CD14-positive monocyte (primary cell): ENCODE measurements at regions not wholly inside any gene's neighbourhood (a gene's known extent, or its start where the extent isn't known, plus 50 kb on each side); places are given as distances from the start of the nearest gene placed in this dataset.

Experiments used
- DNase-seq, 3 donors: peaks; one replicate each; pipeline ENCODE4 v3.0.0-alpha.2; 2011 to 2022
- H2AFZ ChIP-seq: 2 replicates; pipeline ENCODE4 v1.6.0; 2012; ENCODE audit warnings: mild to moderate bottlenecking, low read depth, low read length, inconsistent platforms; ENCODE audit not compliant: insufficient read depth, poor library complexity, severe bottlenecking
- H3K27ac ChIP-seq, 2 donors: 1 replicate in 1 of 2; 2 replicates in 1 of 2; pipeline ENCODE4 v1.5.1; 2012 to 2013; ENCODE audit warnings: low read length in 2 of 2, control low read depth in 1 of 2, inconsistent platforms in 1 of 2, low read depth in 1 of 2, mild to moderate bottlenecking in 1 of 2
- H3K27me3 ChIP-seq, 2 donors: one replicate each; pipeline versions ENCODE4 v1.6.0 to v1.6.1; 2011 to 2013; ENCODE audit warnings: low read length in 2 of 2; ENCODE audit not compliant: control insufficient read depth in 2 of 2, insufficient read depth in 2 of 2
- H3K36me3 ChIP-seq, 2 donors: replicated peaks in 1 of 2; 1 replicate in 1 of 2; 2 replicates in 1 of 2; pipeline versions ENCODE4 v1.5.1 to v1.6.1; 2012 to 2013; ENCODE audit warnings: low read length in 2 of 2, control low read depth in 1 of 2, inconsistent platforms in 1 of 2, mild to moderate bottlenecking in 1 of 2; ENCODE audit not compliant: insufficient read depth in 2 of 2, control insufficient read depth in 1 of 2
- H3K4me1 ChIP-seq, 2 donors: 1 replicate in 1 of 2; 2 replicates in 1 of 2; pipeline versions ENCODE4 v1.5.1 to v1.6.1; 2012 to 2013; ENCODE audit warnings: low read length in 2 of 2, control low read depth in 1 of 2, inconsistent platforms in 1 of 2, mild to moderate bottlenecking in 1 of 2, moderate library complexity in 1 of 2; ENCODE audit not compliant: insufficient read depth in 2 of 2, control insufficient read depth in 1 of 2
- H3K4me2 ChIP-seq: replicated peaks from 2 replicates; pipeline ENCODE3; 2012; ENCODE audit warnings: low read length, moderate library complexity, mild to moderate bottlenecking; ENCODE audit not compliant: poor library complexity, severe bottlenecking; ENCODE audit errors: extremely low read depth
- H3K4me3 ChIP-seq, 3 experiments: fragments of 200-600 bp in 1 of 3; sonication (generic) in 1 of 3; replicated peaks in 1 of 3; 1 replicate in 2 of 3; 2 replicates in 1 of 3; pipeline ENCODE4 v1.5.1; 2011 to 2013; ENCODE audit warnings: low read length in 3 of 3, mild to moderate bottlenecking in 3 of 3, control low read depth in 2 of 3, low read depth in 2 of 3, inconsistent platforms in 1 of 3, moderate library complexity in 1 of 3
- H3K79me2 ChIP-seq: 2 replicates; pipeline ENCODE4 v1.6.0; 2012; ENCODE audit warnings: mild to moderate bottlenecking, control low read depth, inconsistent platforms, low read length, moderate library complexity; ENCODE audit not compliant: insufficient read depth
- H3K9ac ChIP-seq: 2 replicates; pipeline ENCODE4 v1.6.0; 2017; ENCODE audit warnings: low read length, mild to moderate bottlenecking; ENCODE audit not compliant: insufficient read depth, poor library complexity, severe bottlenecking
- H3K9me3 ChIP-seq, 2 donors: replicated peaks in 1 of 2; 1 replicate in 1 of 2; 2 replicates in 1 of 2; pipeline versions ENCODE4 v1.5.1 to v1.6.1; 2012 to 2013; ENCODE audit warnings: low read length in 2 of 2, control low read depth in 1 of 2; ENCODE audit not compliant: control insufficient read depth in 1 of 2, insufficient read depth in 1 of 2
- H4K20me1 ChIP-seq: 2 replicates; pipeline ENCODE4 v1.6.0; 2012; ENCODE audit warnings: mild to moderate bottlenecking, low read length, control low read depth, moderate library complexity; ENCODE audit not compliant: insufficient read depth
- H3K27ac Mint-ChIP-seq, 7 donors: one replicate each; pipeline ENCODE4 v1.8.0; 2020; ENCODE audit warnings: mild to moderate bottlenecking in 7 of 7, mixed read lengths in 7 of 7, moderate library complexity in 6 of 7, inconsistent platforms in 2 of 7
- H3K27me3 Mint-ChIP-seq, 3 donors: one replicate each; pipeline ENCODE4 v1.8.0; 2021 to 2022; ENCODE audit warnings: low read depth in 3 of 3, mild to moderate bottlenecking in 3 of 3, mixed read lengths in 3 of 3, moderate library complexity in 3 of 3, inconsistent platforms in 1 of 3
- H3K36me3 Mint-ChIP-seq, 2 donors: one replicate each; pipeline ENCODE4 v1.8.0; 2020; ENCODE audit warnings: mixed read lengths in 2 of 2, inconsistent platforms in 1 of 2, mild to moderate bottlenecking in 1 of 2
- H3K4me1 Mint-ChIP-seq: one replicate; pipeline ENCODE4 v1.8.0; 2020; ENCODE audit warnings: mild to moderate bottlenecking, mixed read lengths
- H3K4me3 Mint-ChIP-seq, 2 donors: one replicate each; pipeline ENCODE4 v1.8.0; 2020; ENCODE audit warnings: mild to moderate bottlenecking in 2 of 2, mixed read lengths in 2 of 2, moderate library complexity in 1 of 2
- H3K9me3 Mint-ChIP-seq, 7 donors: one replicate each; pipeline ENCODE4 v1.8.0; 2020 to 2022; ENCODE audit warnings: mixed read lengths in 7 of 7, mild to moderate bottlenecking in 6 of 7, moderate library complexity in 6 of 7, inconsistent platforms in 2 of 7
- WGBS: methylation state at CpG from one replicate; pipeline ENCODE4 v1.1.5; 2013; ENCODE audit warnings: missing lambda C conversion rate; ENCODE audit not compliant: insufficient coverage; 5-methylcytosine and 5-hydroxymethylcytosine counted together
- intact Hi-C, 2 donors: fragments of 100-400 bp; cut with micrococcal nuclease; formaldehyde crosslinking; loops; one replicate each; pipeline versions ENCODE4 v1.15.0 to v1.15.1; 2023
- TF ChIP-seq, protein P1 (sequence below): fragments of 200-600 bp; IDR thresholded peaks from one replicate; pipeline ENCODE4 v1.8.0; 2022; ENCODE audit warnings: antibody characterized with exemption, mild to moderate bottlenecking

GRCh38 chr4:176568238-176568637 is 224.5 kb downstream of the VEGFC start:
- no peak overlapping the region for H2AFZ ChIP-seq
- no peaks in the 10 kb centered on the region for H4K20me1 ChIP-seq
- Mint-ChIP-seq H3K4me3 (no peak overlapping the region), H3K27me3 (no peaks in the 10 kb centered on the region), H3K36me3 (no peaks in the 10 kb centered on the region), H3K27ac (no peak overlapping the region), H3K4me1 (no peaks in the 10 kb centered on the region), H3K9me3 (peaks cover 0 to 3% (median 0%) of the 10 kb centered on the region in 7 donors)
- H3K4me1 ChIP-seq, result no peaks in the 10 kb centered on the region
- no peaks in the 10 kb centered on the region for H3K27me3 ChIP-seq
- no peaks in the 10 kb centered on the region for H3K79me2 ChIP-seq
- no peak overlapping the region for H3K27ac ChIP-seq
- H3K4me2 ChIP-seq, result no peak overlapping the region
- no peak for DNase-seq
- no peak overlapping the region for H3K9ac ChIP-seq
- no peaks in the 10 kb centered on the region for H3K36me3 ChIP-seq
- no peak overlapping the region for H3K4me3 ChIP-seq
- intact Hi-C loops, result no loop called here
- TF ChIP-seq, protein P1, sequence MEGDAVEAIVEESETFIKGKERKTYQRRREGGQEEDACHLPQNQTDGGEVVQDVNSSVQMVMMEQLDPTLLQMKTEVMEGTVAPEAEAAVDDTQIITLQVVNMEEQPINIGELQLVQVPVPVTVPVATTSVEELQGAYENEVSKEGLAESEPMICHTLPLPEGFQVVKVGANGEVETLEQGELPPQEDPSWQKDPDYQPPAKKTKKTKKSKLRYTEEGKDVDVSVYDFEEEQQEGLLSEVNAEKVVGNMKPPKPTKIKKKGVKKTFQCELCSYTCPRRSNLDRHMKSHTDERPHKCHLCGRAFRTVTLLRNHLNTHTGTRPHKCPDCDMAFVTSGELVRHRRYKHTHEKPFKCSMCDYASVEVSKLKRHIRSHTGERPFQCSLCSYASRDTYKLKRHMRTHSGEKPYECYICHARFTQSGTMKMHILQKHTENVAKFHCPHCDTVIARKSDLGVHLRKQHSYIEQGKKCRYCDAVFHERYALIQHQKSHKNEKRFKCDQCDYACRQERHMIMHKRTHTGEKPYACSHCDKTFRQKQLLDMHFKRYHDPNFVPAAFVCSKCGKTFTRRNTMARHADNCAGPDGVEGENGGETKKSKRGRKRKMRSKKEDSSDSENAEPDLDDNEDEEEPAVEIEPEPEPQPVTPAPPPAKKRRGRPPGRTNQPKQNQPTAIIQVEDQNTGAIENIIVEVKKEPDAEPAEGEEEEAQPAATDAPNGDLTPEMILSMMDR, result no peak
- WGBS, result 94% methylated on average over 3 of the region's 4 CpGs
- no peaks in the 10 kb centered on the region for H3K9me3 ChIP-seq

DNA sequence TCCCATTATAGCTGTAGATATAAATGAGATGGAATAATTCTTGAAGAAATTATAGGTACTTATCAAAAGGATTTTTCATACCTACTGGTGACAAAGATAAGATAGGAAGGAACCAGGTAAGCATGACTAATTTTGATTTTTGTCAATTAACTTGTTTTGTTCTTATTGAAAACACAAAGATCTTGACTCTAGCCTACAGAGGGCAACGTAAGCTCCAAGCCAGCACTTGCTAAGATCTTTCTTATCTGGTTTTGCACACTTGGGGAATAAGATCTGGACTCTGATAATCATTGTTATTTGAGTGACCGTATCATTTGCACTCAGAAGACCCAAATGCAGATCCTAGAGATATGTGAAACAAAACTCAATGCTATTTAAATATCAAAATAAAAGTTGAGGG is 223.4 kb downstream of the VEGFC start:
- Histone ChIP-seq H3K9me3 (no peaks in the 10 kb centered on the region), H3K27ac (no peak overlapping the region), H3K79me2 (no peaks in the 10 kb centered on the region), H3K4me3 (no peak overlapping the region), H3K4me1 (no peaks in the 10 kb centered on the region), H3K9ac (no peak overlapping the region), H3K27me3 (no peaks in the 10 kb centered on the region), H3K4me2 (no peak overlapping the region), H3K36me3 (no peaks in the 10 kb centered on the region), H2AFZ (no peak overlapping the region), H4K20me1 (no peaks in the 10 kb centered on the region)
- H3K27ac Mint-ChIP-seq, result no peak overlapping the region
- 0% methylated on average over 1 of the region's 2 CpGs for WGBS
- no peaks in the 10 kb centered on the region for H3K4me1 Mint-ChIP-seq
- intact Hi-C loops, result no loop called here
- H3K9me3 Mint-ChIP-seq, result peaks cover 0 to 4% (median 0%) of the 10 kb centered on the region in 7 donors
- no peak overlapping the region for H3K4me3 Mint-ChIP-seq
- no peaks in the 10 kb centered on the region for H3K27me3 Mint-ChIP-seq
- H3K36me3 Mint-ChIP-seq, result no peaks in the 10 kb centered on the region
- TF ChIP-seq, protein P1, result no peak
- no peak for DNase-seq
